ENCODE measurements at regions not wholly inside any gene's neighbourhood (a gene's known extent, or its start where the extent isn't known, plus 50 kb on each side); places are given as distances from the start of the nearest gene placed in this dataset.
"Not testable (repeated sequence)": the region's sequence is repeated elsewhere in the genome, so short reads cannot be mapped to it uniquely, and the experiment has no call there.

- not testable (repeated sequence) for H3K27ac ChIP-seq (ENCODE audit: low read depth, low read length); H3K9ac ChIP-seq (ENCODE audit: low read depth, low read length); H3K27me3 ChIP-seq (ENCODE audit: control insufficient read depth, insufficient read depth, low read length); H3K4me3 ChIP-seq (ENCODE audit: low read depth, low read length); H3K4me1 ChIP-seq (ENCODE audit: control insufficient read depth, insufficient read depth, low read length); H3K36me3 ChIP-seq (ENCODE audit: control insufficient read depth, insufficient read depth, low read length)
- H3K9me3 ChIP-seq (ENCODE audit: control insufficient read depth, insufficient read depth, low read length): peaks cover 12% of the 10 kb centered on the region
These were observed 82.7 kb downstream of the TFRC start for GRCh38 chr3:195999176-195999575.

- H3K27me3 ChIP-seq (ENCODE audit: control insufficient read depth, insufficient read depth, low read length); H3K36me3 ChIP-seq (ENCODE audit: control insufficient read depth, insufficient read depth, low read length); H3K27ac ChIP-seq (ENCODE audit: low read depth, low read length); H3K9me3 ChIP-seq (ENCODE audit: control insufficient read depth, insufficient read depth, low read length); H3K4me1 ChIP-seq (ENCODE audit: control insufficient read depth, insufficient read depth, low read length); H3K4me3 ChIP-seq (ENCODE audit: low read depth, low read length); H3K9ac ChIP-seq (ENCODE audit: low read depth, low read length): not testable (repeated sequence)
These were observed 85.6 kb downstream of the TFRC start for GRCh38 chr3:195996314-195996713.

- H3K4me3 ChIP-seq (ENCODE audit: low read depth, low read length); H3K36me3 ChIP-seq (ENCODE audit: control insufficient read depth, insufficient read depth, low read length); H3K27ac ChIP-seq (ENCODE audit: low read depth, low read length); H3K9me3 ChIP-seq (ENCODE audit: control insufficient read depth, insufficient read depth, low read length); H3K4me1 ChIP-seq (ENCODE audit: control insufficient read depth, insufficient read depth, low read length); H3K27me3 ChIP-seq (ENCODE audit: control insufficient read depth, insufficient read depth, low read length); H3K9ac ChIP-seq (ENCODE audit: low read depth, low read length): not testable (repeated sequence)
These were observed 86.0 kb upstream of the TNK2 start for GRCh38 chr3:195994343-195994742.

GRCh38 chr3:195993671-195994070 lies 85.3 kb upstream of the TNK2 start:
- H3K27ac ChIP-seq (ENCODE audit: low read depth, low read length); H3K9ac ChIP-seq (ENCODE audit: low read depth, low read length); H3K4me3 ChIP-seq (ENCODE audit: low read depth, low read length); H3K9me3 ChIP-seq (ENCODE audit: control insufficient read depth, insufficient read depth, low read length); H3K36me3 ChIP-seq (ENCODE audit: control insufficient read depth, insufficient read depth, low read length); H3K27me3 ChIP-seq (ENCODE audit: control insufficient read depth, insufficient read depth, low read length); H3K4me1 ChIP-seq (ENCODE audit: control insufficient read depth, insufficient read depth, low read length): not testable (repeated sequence)

- H3K4me3 ChIP-seq (ENCODE audit: low read depth, low read length); H3K36me3 ChIP-seq (ENCODE audit: control insufficient read depth, insufficient read depth, low read length); H3K27me3 ChIP-seq (ENCODE audit: control insufficient read depth, insufficient read depth, low read length); H3K4me1 ChIP-seq (ENCODE audit: control insufficient read depth, insufficient read depth, low read length); H3K9ac ChIP-seq (ENCODE audit: low read depth, low read length); H3K27ac ChIP-seq (ENCODE audit: low read depth, low read length); H3K9me3 ChIP-seq (ENCODE audit: control insufficient read depth, insufficient read depth, low read length): not testable (repeated sequence)
These were observed 84.7 kb upstream of the TNK2 start for GRCh38 chr3:195992956-195993595.

GRCh38 chr3:195991986-195992385 lies 83.6 kb upstream of the TNK2 start:
- H3K36me3 ChIP-seq (ENCODE audit: control insufficient read depth, insufficient read depth, low read length); H3K27ac ChIP-seq (ENCODE audit: low read depth, low read length); H3K9me3 ChIP-seq (ENCODE audit: control insufficient read depth, insufficient read depth, low read length); H3K27me3 ChIP-seq (ENCODE audit: control insufficient read depth, insufficient read depth, low read length); H3K4me3 ChIP-seq (ENCODE audit: low read depth, low read length); H3K4me1 ChIP-seq (ENCODE audit: control insufficient read depth, insufficient read depth, low read length); H3K9ac ChIP-seq (ENCODE audit: low read depth, low read length): not testable (repeated sequence)

- H3K4me3 ChIP-seq (ENCODE audit: low read depth, low read length); H3K27ac ChIP-seq (ENCODE audit: low read depth, low read length); H3K9ac ChIP-seq (ENCODE audit: low read depth, low read length); H3K9me3 ChIP-seq (ENCODE audit: control insufficient read depth, insufficient read depth, low read length); H3K36me3 ChIP-seq (ENCODE audit: control insufficient read depth, insufficient read depth, low read length); H3K27me3 ChIP-seq (ENCODE audit: control insufficient read depth, insufficient read depth, low read length); H3K4me1 ChIP-seq (ENCODE audit: control insufficient read depth, insufficient read depth, low read length): not testable (repeated sequence)
These were observed 82.9 kb upstream of the TNK2 start for GRCh38 chr3:195991243-195991642.

- not testable (repeated sequence) for H3K27ac ChIP-seq (ENCODE audit: low read depth, low read length)
These were observed 82.5 kb upstream of the TNK2 start for GRCh38 chr3:195990841-195991174.

GRCh38 chr3:195989921-195990840 lies 81.8 kb upstream of the TNK2 start:
- H3K36me3 ChIP-seq (ENCODE audit: control insufficient read depth, insufficient read depth, low read length); H3K27me3 ChIP-seq (ENCODE audit: control insufficient read depth, insufficient read depth, low read length); H3K4me1 ChIP-seq (ENCODE audit: control insufficient read depth, insufficient read depth, low read length); H3K9ac ChIP-seq (ENCODE audit: low read depth, low read length); H3K9me3 ChIP-seq (ENCODE audit: control insufficient read depth, insufficient read depth, low read length): not testable (repeated sequence)
- Histone ChIP-seq H3K27ac (ENCODE audit: low read depth, low read length) (peak overlapping the region; percentile 51), H3K4me3 (ENCODE audit: low read depth, low read length) (peak overlapping the region; percentile 71)

More at GRCh38 chr3:195990841-195991174, 82.5 kb upstream of the TNK2 start:
- H3K4me1 ChIP-seq (ENCODE audit: control insufficient read depth, insufficient read depth, low read length); H3K36me3 ChIP-seq (ENCODE audit: control insufficient read depth, insufficient read depth, low read length); H3K9me3 ChIP-seq (ENCODE audit: control insufficient read depth, insufficient read depth, low read length); H3K9ac ChIP-seq (ENCODE audit: low read depth, low read length); H3K27me3 ChIP-seq (ENCODE audit: control insufficient read depth, insufficient read depth, low read length): not testable (repeated sequence)
- peak overlapping the region; percentile 71 for H3K4me3 ChIP-seq (ENCODE audit: low read depth, low read length)

GRCh38 chr3:195989197-195989920 lies 81.0 kb upstream of the TNK2 start:
- H3K4me1 ChIP-seq (ENCODE audit: control insufficient read depth, insufficient read depth, low read length); H3K27me3 ChIP-seq (ENCODE audit: control insufficient read depth, insufficient read depth, low read length); H3K9me3 ChIP-seq (ENCODE audit: control insufficient read depth, insufficient read depth, low read length); H3K9ac ChIP-seq (ENCODE audit: low read depth, low read length); H3K36me3 ChIP-seq (ENCODE audit: control insufficient read depth, insufficient read depth, low read length); H3K27ac ChIP-seq (ENCODE audit: low read depth, low read length): not testable (repeated sequence)
- H3K4me3 ChIP-seq (ENCODE audit: low read depth, low read length): peak overlapping the region; percentile 56

- not testable (repeated sequence) for H3K9me3 ChIP-seq (ENCODE audit: control insufficient read depth, insufficient read depth, low read length); H3K27ac ChIP-seq (ENCODE audit: low read depth, low read length); H3K9ac ChIP-seq (ENCODE audit: low read depth, low read length); H3K4me3 ChIP-seq (ENCODE audit: low read depth, low read length); H3K36me3 ChIP-seq (ENCODE audit: control insufficient read depth, insufficient read depth, low read length); H3K27me3 ChIP-seq (ENCODE audit: control insufficient read depth, insufficient read depth, low read length); H3K4me1 ChIP-seq (ENCODE audit: control insufficient read depth, insufficient read depth, low read length)
These were observed 80.4 kb upstream of the TNK2 start for GRCh38 chr3:195988764-195989163.

Data from HUES48 (cell line).